WTC11 (cell line): ENCODE measurements at regions not wholly inside any gene's neighbourhood (a gene's known extent, or its start where the extent isn't known, plus 50 kb on each side); places are given as distances from the start of the nearest gene placed in this dataset.

ENCODE experiments used
- CTCF ChIP-seq: fragments of 200-600 bp; IDR thresholded peaks from 2 replicates; pipeline ENCODE4 v1.8.0; 2022; ENCODE audit warnings: antibody characterized with exemption
- MAX ChIP-seq: sonication (generic); formaldehyde crosslinking; IDR thresholded peaks from 2 replicates; pipeline ENCODE4 v1.8.0; 2022; ENCODE audit warnings: mild to moderate bottlenecking, missing genetic modification reagents
- SP1 ChIP-seq: sonication (generic); formaldehyde crosslinking; conservative IDR thresholded peaks from 2 replicates; pipeline ENCODE4 v1.8.1; 2022; ENCODE audit warnings: missing genetic modification reagents
- TEAD4 ChIP-seq: sonication (generic); formaldehyde crosslinking; IDR thresholded peaks from 2 replicates; pipeline ENCODE4 v1.8.0; 2022; ENCODE audit warnings: mild to moderate bottlenecking, missing genetic modification reagents
- ZNF121 ChIP-seq: sonication (generic); formaldehyde crosslinking; IDR thresholded peaks from 2 replicates; pipeline ENCODE4 v1.8.0; 2023; ENCODE audit warnings: missing genetic modification reagents
- ZNF263 ChIP-seq: sonication (generic); formaldehyde crosslinking; IDR thresholded peaks from 2 replicates; pipeline ENCODE4 v1.8.1; 2022; ENCODE audit warnings: low read depth, mild to moderate bottlenecking, moderate library complexity, missing genetic modification reagents
- TF ChIP-seq, protein P1 (sequence below): sonication (generic); formaldehyde crosslinking; IDR thresholded peaks from 2 replicates; pipeline ENCODE4 v1.8.1; 2023; ENCODE audit warnings: mild to moderate bottlenecking, moderate library complexity, missing genetic modification reagents
- TF ChIP-seq, protein P2 (sequence below): sonication (generic); formaldehyde crosslinking; IDR thresholded peaks from 2 replicates; pipeline ENCODE4 v1.8.0; 2022; ENCODE audit warnings: mild to moderate bottlenecking, missing genetic modification reagents
- TF ChIP-seq, protein P3 (sequence below): sonication (generic); formaldehyde crosslinking; IDR thresholded peaks from 2 replicates; pipeline ENCODE4 v1.8.1; 2023; ENCODE audit warnings: mild to moderate bottlenecking, missing genetic modification reagents, moderate library complexity

GRCh38 chr5:2123874-2124273 is 241.1 kb upstream of the IRX4 start:
- TF ChIP-seq SP1 (CRISPR knock-in tag) (no peak), CTCF (no peak), ZNF121 (no peak), MAX (CRISPR knock-in tag) (no peak), ZNF263 (CRISPR knock-in tag) (no peak), TEAD4 (CRISPR knock-in tag) (no peak)
- TF ChIP-seq, protein P1, sequence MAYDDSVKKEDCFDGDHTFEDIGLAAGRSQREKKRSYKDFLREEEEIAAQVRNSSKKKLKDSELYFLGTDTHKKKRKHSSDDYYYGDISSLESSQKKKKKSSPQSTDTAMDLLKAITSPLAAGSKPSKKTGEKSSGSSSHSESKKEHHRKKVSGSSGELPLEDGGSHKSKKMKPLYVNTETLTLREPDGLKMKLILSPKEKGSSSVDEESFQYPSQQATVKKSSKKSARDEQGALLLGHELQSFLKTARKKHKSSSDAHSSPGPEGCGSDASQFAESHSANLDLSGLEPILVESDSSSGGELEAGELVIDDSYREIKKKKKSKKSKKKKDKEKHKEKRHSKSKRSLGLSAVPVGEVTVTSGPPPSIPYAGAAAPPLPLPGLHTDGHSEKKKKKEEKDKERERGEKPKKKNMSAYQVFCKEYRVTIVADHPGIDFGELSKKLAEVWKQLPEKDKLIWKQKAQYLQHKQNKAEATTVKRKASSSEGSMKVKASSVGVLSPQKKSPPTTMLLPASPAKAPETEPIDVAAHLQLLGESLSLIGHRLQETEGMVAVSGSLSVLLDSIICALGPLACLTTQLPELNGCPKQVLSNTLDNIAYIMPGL (CRISPR knock-in tag), result no peak
- TF ChIP-seq, protein P2, sequence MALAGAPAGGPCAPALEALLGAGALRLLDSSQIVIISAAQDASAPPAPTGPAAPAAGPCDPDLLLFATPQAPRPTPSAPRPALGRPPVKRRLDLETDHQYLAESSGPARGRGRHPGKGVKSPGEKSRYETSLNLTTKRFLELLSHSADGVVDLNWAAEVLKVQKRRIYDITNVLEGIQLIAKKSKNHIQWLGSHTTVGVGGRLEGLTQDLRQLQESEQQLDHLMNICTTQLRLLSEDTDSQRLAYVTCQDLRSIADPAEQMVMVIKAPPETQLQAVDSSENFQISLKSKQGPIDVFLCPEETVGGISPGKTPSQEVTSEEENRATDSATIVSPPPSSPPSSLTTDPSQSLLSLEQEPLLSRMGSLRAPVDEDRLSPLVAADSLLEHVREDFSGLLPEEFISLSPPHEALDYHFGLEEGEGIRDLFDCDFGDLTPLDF (CRISPR knock-in tag), result no peak
- TF ChIP-seq, protein P3, sequence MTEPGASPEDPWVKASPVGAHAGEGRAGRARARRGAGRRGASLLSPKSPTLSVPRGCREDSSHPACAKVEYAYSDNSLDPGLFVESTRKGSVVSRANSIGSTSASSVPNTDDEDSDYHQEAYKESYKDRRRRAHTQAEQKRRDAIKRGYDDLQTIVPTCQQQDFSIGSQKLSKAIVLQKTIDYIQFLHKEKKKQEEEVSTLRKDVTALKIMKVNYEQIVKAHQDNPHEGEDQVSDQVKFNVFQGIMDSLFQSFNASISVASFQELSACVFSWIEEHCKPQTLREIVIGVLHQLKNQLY, result no peak
